Activated naive CD8-positive, alpha-beta T cell treated with anti-CD3 and anti-CD28 coated beads, Interleukin-2, amount 50 U/mL, for 16 hours (primary cell): ENCODE measurements at regions not wholly inside any gene's neighbourhood (a gene's known extent, or its start where the extent isn't known, plus 50 kb on each side); places are given as distances from the start of the nearest gene placed in this dataset.
"Not testable (repeated sequence)": the region's sequence is repeated elsewhere in the genome, so short reads cannot be mapped to it uniquely, and the experiment has no call there.

Experiments used
- DNase-seq: peaks from one replicate; pipeline ENCODE4 v3.0.0-alpha.2; 2020; ENCODE audit warnings: low read depth, low spot score

DNA sequence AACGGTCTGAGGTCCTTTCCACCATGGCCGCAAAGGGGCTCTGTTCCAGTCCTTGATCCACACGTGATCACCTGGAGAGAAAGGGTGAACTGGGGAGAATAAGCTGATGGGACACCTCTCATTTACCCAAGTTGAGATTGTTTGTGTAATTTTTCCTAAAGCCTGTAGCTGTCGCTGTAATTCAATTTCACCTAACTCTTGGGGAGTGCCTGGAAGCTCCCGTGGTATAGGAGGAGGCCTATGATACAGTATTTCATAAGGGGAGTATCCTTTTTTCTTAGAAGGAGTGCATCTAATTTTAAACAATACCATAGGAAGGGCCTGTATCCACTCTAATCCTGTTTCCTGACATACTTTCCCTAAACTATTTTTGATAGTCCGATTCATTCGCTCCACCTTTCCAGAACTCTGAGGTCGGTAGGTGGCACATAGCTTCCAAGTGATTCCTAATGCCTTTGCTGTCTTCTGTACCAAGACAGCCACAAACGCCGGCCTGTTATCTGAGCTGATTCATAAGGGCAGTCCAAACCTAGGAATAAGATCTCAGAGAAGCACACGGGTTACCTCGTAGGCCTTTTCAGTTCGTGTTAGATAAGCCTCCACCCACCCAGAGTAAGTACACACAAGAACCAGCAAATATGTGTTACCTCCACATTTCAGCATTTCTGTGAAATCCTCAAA, 78.9 kb upstream of the VEPH1 start:
- not testable (repeated sequence) for DNase-seq

GRCh38 chr3:157581371-157581770, 78.2 kb upstream of the VEPH1 start:
- DNase-seq, result no peak

DNA sequence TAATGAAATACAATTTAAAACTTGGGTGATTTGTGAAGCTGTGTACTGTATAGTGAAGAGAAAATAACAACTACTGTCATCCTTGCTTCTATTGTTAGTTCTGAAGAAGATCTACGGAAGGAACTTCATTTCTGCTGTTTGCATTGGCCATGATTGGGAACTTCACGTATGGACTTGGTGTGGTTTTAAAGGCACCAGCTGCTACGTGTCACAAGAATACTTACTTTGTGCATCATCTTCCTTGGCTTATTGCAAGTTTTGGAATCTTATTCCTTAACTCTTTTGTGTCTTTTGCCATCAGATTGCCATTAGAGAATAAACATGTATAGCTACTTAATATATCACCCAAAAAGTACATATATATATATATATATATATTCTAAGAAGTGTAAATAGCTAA, 75.0 kb upstream of the VEPH1 start:
- no peak for DNase-seq

GRCh38 chr3:157574531-157574930, 71.3 kb upstream of the VEPH1 start:
- no peak for DNase-seq

- DNase-seq, result no peak
These were observed 70.7 kb upstream of the VEPH1 start for GRCh38 chr3:157573780-157574378.

GRCh38 chr3:157573281-157573680, 70.1 kb upstream of the VEPH1 start:
- DNase-seq, result no peak

- no peak for DNase-seq
These were observed 69.5 kb upstream of the VEPH1 start for GRCh38 chr3:157572559-157573270.

- no peak for DNase-seq
These were observed 63.4 kb upstream of the VEPH1 start for GRCh38 chr3:157566596-157566995.

DNA sequence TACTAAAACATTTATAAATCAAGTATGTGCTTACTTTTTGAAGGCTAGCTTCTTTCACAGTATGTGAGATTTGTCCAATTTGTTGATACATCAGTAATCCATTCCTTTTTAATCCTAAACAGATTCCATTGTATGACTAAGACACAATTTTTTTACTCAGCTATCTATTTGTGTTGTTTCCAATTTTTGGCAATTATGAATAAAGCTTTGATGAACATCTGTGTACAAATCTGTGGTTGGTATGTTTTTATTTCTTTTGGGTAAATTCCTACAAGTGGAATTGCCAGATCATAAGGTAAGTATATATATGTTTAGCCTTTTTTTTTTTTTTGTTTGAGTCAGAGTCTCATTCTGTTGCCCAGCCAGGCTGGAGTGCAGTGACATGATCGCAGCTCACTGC, 56.2 kb upstream of the VEPH1 start:
- DNase-seq, result no peak
